HG03159 (cell line): ENCODE measurements at regions not wholly inside any gene's neighbourhood (a gene's known extent, or its start where the extent isn't known, plus 50 kb on each side); places are given as distances from the start of the nearest gene placed in this dataset.

Experiments used
- ATAC-seq: cut with Tn5 transposase; IDR thresholded peaks from one replicate; pipeline ENCODE4 v1.9.1; 2021; ENCODE audit warnings: mild to moderate bottlenecking, moderate library complexity; ENCODE audit not compliant: unreplicated experiment

DNA sequence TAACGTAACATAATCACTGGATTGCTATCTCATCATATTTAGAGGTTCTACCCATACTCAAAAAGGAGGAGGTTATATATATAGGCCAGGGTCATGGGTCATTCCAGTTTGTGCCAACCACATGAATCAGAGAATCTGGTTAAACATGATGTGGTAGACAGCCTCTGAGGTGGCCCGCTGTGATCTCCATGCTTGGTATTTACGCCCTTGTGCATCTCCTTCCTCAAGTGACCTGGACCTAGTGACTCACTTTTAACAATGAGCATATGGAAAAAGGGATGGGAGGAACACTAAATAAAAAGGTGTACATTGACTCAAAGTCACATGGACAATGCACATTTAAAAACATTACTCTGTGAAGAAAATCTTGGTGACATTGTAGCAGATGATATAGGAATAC is 77.7 kb upstream of the CTNND2 start:
- no peak for ATAC-seq

DNA sequence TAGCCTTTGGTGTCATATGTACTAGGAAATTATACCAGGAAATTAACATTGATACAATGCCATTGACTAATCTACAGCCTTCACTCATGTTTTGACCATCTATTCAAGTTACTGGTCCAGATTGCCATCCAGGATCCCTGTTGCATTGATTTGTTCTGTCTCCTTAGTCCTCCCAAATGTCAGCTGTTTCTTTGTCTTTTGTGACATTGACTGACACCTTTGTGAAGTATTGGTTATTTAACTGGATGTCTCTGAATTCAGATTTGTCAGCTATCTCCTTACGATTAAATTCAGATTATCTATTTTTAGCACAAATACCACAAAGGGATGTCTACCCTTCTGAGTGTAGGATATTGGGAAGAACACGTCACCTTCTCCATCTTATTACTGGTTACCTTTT is 73.7 kb upstream of the CTNND2 start:
- no peak for ATAC-seq

DNA sequence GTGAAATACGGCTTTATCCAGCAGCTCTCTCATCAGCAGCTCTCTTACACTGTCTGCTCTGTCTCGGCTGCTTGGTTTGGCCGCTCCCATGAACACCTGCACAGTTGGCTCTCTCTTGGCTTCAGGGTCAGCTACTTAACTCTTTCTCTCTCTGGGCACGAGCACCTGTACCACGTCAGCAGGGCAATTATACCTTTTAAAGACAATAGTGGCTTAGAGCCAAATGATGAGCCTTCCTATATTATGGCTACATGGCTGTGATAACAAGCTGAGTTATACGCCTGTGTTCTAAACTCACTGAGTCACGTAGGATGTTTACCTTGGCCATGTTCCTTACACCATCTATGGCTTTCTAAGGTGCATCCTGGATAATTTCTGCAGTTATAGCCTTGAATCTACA is 69.2 kb upstream of the CTNND2 start:
- no peak for ATAC-seq

DNA sequence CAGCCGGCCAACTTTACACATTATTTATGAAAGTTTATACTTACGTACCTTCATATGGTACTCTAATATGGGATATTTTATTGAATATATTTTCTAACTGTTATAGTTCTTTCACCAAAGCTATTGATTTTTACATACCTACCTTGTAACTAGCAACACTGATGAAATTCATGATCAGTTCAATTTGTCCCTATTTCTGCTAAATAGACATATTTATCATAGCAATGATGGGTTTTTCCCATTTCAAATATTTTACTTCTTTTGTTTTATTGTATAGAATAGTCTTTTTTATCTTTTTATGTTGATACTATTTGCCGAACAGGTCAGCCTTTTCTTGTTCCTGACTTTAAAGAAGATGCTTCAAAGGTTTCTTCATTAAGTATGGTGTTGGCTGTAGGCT is 59.0 kb upstream of the CTNND2 start:
- ATAC-seq: no peak

DNA sequence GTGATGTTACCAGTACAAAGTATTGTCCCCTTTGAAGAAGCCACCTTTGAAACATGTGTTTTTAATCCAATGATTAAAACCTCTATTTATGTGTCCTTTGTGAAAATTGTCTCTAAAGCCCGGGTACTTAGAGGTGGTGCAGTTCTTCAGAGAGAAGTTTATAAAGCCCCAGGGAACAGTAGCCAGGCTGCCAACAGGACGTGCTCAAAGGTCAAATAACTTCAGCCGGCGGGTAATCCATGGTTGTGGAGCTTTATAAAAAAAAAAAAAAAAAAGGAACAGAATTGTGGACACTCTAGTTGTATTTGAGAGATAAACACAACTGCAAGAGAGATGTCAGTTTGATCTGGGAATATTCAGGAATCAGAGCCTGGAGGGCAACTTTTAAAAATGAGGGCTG is 57.9 kb upstream of the CTNND2 start:
- ATAC-seq: no peak

DNA sequence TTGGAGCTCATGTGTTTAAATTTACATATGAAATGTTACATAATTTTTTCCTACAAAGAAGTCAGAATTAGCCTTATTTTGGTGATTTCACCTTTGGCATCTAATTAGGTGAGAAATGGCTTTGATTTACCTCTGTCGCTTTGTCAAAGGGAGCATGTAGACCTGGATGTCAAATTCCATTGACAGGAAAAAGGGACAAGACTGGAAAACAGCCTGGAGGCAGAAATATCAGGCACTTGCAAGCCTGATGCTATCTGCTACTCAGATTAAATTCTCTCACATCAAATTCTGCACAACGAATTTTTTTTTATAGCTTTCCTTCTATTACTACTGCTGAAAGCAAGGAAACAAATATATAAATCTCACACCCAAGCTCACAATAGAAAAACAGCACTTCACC is 54.1 kb upstream of the CTNND2 start:
- ATAC-seq: no peak

DNA sequence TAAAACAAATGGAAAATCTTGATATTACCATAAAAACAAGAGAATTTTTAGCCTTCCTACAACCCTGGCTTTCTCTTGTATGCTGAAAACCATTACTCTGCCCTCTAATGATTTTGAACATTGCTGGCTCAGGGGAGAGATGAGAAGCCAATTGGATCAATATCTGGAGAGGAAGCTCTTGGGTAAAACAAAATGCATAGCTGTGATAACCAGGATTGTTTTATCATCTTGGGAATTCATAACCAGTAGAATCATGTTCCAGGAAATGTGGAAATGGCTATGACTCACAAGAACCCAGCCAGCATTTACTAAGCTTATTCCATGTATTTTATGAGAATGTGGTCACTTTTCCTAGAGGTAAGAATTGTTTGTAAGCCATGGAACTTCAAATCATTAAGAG is 51.1 kb upstream of the CTNND2 start:
- no peak for ATAC-seq
